Tibial nerve (tissue), 3 donors: ENCODE measurements at regions not wholly inside any gene's neighbourhood (a gene's known extent, or its start where the extent isn't known, plus 50 kb on each side); places are given as distances from the start of the nearest gene placed in this dataset.

Experiments
- CTCF ChIP-seq, 5 experiments: fragments of 200-600 bp in 3 of 5; fragments of 450-650 bp in 2 of 5; sonication (generic) in 3 of 5; IDR thresholded peaks; one replicate each; pipeline ENCODE4 v1.5.1; 2016 to 2019; ENCODE audit warnings: antibody characterized with exemption in 5 of 5, mild to moderate bottlenecking in 3 of 5, moderate library complexity in 2 of 5
- POLR2A ChIP-seq, 2 donors: fragments of 450-650 bp; IDR thresholded peaks; one replicate each; pipeline ENCODE4 v1.6.1; 2017; ENCODE audit warnings: antibody characterized with exemption in 2 of 2, mild to moderate bottlenecking in 2 of 2, moderate library complexity in 2 of 2

- TF ChIP-seq POLR2A (IDR thresholded peaks at IDR 0.05) = no peak
- no peak for TF ChIP-seq CTCF (IDR thresholded peaks at IDR 0.05)
These were observed 238.0 kb upstream of the DDI1 start for GRCh38 chr11:103798446-103798845.
